ENCODE measurements at regions not wholly inside any gene's neighbourhood (a gene's known extent, or its start where the extent isn't known, plus 50 kb on each side); places are given as distances from the start of the nearest gene placed in this dataset.

DNA sequence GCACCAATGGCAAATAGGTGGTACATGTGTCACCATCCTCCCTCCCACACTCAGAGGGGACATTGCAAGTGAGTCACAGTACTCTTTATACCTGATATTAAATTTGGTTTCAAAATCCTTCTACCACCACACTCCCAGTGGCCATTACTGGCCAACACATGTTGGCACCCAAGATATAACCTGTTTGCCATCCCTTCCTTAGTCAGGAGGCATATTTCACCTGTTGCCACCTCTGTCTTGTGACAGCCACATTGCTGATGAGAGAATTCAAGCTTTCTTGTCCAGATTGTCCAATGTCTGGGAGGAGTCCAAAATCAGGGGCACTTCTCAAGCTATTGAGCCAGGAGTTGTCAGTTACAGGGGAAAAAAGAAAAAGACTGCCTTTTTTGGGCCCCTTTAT is 80.2 kb upstream of the WWC1 start:
- intact Hi-C loops (cut with DNase I), result loop anchor here (10.0 kb wide), 1 partner anchor 486 kb away; no protein-coding TSS in a partner anchor
- ATAC-seq (no peak), DNase-seq (no peak)
- TF ChIP-seq CTCF (IDR thresholded peaks at IDR 0.05), result no peak
- no peak overlapping the region for H3K27ac ChIP-seq
- H3K4me1 ChIP-seq, result peaks cover 3% of the 10 kb centered on the region
- no peaks in the 10 kb centered on the region for H3K27me3 ChIP-seq
- no peak overlapping the region for H3K4me3 ChIP-seq
- no peaks in the 10 kb centered on the region for H3K9me3 ChIP-seq
- H3K36me3 ChIP-seq, result no peaks in the 10 kb centered on the region

DNA sequence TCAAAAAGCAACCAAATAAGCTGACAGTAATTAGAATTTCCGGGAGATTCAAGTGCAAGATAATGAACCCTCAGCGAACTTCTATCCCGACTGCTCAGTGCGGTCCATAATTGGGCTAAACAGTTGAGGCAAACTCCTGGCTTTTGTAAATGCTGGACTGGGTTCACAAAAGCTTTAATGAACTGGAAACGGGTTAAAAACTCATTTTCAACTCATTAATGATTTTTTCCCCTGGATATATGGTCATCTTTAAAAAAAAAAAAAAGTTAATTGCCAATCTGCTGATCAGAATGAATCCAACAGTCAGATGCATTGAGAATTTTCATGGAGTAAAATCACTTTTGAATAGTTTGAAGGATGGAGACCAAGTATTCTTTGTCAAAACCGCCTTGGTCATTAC is 79.5 kb upstream of the WWC1 start:
- DNase-seq, result no peak
- Histone ChIP-seq H3K36me3 (no peaks in the 10 kb centered on the region), H3K27me3 (no peaks in the 10 kb centered on the region), H3K4me3 (no peak overlapping the region), H3K9me3 (no peaks in the 10 kb centered on the region), H3K4me1 (peaks cover 3% of the 10 kb centered on the region), H3K27ac (no peak overlapping the region)
- ATAC-seq, result no peak
- intact Hi-C loops (cut with DNase I), result loop anchor here (10.0 kb wide), 1 partner anchor 487 kb away; no protein-coding TSS in a partner anchor
- TF ChIP-seq CTCF (IDR thresholded peaks at IDR 0.05), result no peak

DNA sequence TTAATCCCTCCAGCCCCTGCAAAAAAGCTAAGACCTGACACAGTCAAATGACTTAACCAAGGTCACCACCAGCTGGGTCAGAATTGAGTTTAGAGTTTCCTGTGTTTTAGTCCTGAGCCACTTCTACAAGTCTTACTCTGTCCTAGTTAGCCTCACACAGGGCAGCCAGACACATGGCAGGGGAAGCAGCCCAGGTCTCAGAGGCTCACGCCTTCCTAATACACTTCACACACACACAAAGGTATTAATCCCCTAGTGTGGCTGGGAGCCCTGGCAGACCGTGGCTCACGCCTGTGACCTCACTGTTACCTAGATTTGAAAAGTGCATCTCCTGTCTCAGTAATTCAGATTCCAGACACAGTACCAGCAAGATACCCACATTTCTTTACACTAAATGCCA is 77.4 kb upstream of the WWC1 start:
- Histone ChIP-seq H3K4me1 (peaks cover 3% of the 10 kb centered on the region), H3K27me3 (no peaks in the 10 kb centered on the region), H3K4me3 (no peak overlapping the region), H3K9me3 (no peaks in the 10 kb centered on the region), H3K36me3 (no peaks in the 10 kb centered on the region), H3K27ac (no peak overlapping the region)
- DNase-seq (no peak), ATAC-seq (no peak)
- intact Hi-C loops (cut with DNase I), result loop anchor here (10.0 kb wide), 1 partner anchor 489 kb away; no protein-coding TSS in a partner anchor
- TF ChIP-seq CTCF (IDR thresholded peaks at IDR 0.05), result no peak

- Histone ChIP-seq H3K4me1 (peaks cover 3% of the 10 kb centered on the region), H3K36me3 (no peaks in the 10 kb centered on the region), H3K4me3 (no peak overlapping the region), H3K27me3 (no peaks in the 10 kb centered on the region), H3K9me3 (no peaks in the 10 kb centered on the region), H3K27ac (no peak overlapping the region)
- ATAC-seq, result no peak
- TF ChIP-seq CTCF (IDR thresholded peaks at IDR 0.05), result no peak
- intact Hi-C loops (cut with DNase I), result loop anchor here (10.0 kb wide), 1 partner anchor 490 kb away; no protein-coding TSS in a partner anchor
- no peak for DNase-seq
Observed at GRCh38 chr5:168214886-168215285, 76.6 kb upstream of the WWC1 start.

- intact Hi-C loops (cut with DNase I), result loop anchor here (10.0 kb wide), 1 partner anchor 491 kb away; no protein-coding TSS in a partner anchor
- H3K27me3 ChIP-seq, result no peaks in the 10 kb centered on the region
- no peak overlapping the region for H3K4me3 ChIP-seq
- ATAC-seq (no peak), DNase-seq (no peak)
- TF ChIP-seq CTCF (IDR thresholded peaks at IDR 0.05), result no peak
- H3K4me1 ChIP-seq, result peaks cover 3% of the 10 kb centered on the region
- no peaks in the 10 kb centered on the region for H3K9me3 ChIP-seq
- H3K27ac ChIP-seq, result no peak overlapping the region
- no peaks in the 10 kb centered on the region for H3K36me3 ChIP-seq
Observed at GRCh38 chr5:168215646-168216045, 75.8 kb upstream of the WWC1 start.

- no peak for DNase-seq
- Histone ChIP-seq H3K27me3 (no peaks in the 10 kb centered on the region), H3K4me1 (peaks cover 3% of the 10 kb centered on the region), H3K27ac (no peak overlapping the region), H3K4me3 (no peak overlapping the region), H3K36me3 (no peaks in the 10 kb centered on the region), H3K9me3 (no peaks in the 10 kb centered on the region)
- intact Hi-C loops (cut with DNase I), result loop anchor here (10.0 kb wide), 1 partner anchor 492 kb away; no protein-coding TSS in a partner anchor
- no peak for TF ChIP-seq CTCF (IDR thresholded peaks at IDR 0.05)
- no peak for ATAC-seq
Observed at GRCh38 chr5:168216989-168217388, 74.5 kb upstream of the WWC1 start.

All from upper lobe of right lung (tissue), 1 donor.